Fibroblast of skin of right quadriceps (primary cell): ENCODE measurements at regions not wholly inside any gene's neighbourhood (a gene's known extent, or its start where the extent isn't known, plus 50 kb on each side); places are given as distances from the start of the nearest gene placed in this dataset.
"Not testable (repeated sequence)": the region's sequence is repeated elsewhere in the genome, so short reads cannot be mapped to it uniquely, and the experiment has no call there.

Experiments
- DNase-seq: peaks from one replicate; pipeline ENCODE4 v3.0.0-alpha.2; 2013

GRCh38 chr12:30201301-30202160, 417.8 kb upstream of the TMTC1 start:
- no peak for DNase-seq

DNA sequence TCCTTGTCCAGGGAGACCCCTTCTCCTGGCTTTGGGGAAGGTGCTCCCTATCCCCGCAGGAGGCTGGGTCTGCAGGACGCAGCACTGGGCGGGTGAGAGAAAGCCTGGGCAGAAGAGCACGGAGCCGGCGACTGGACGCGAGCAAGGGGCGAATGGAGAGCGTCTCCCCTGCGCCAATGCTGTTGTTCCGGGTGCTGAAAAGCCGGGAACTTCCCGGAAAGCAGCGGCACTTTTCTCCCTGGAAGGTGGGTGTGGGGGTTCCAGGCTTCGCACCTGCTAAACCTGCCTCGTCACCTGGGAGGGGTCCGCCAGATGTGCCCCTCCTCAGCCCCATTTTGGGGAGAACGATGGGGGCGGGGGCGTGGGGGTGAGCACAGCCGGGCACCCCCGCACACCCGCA, 417.1 kb upstream of the TMTC1 start:
- no peak for DNase-seq

GRCh38 chr12:30197392-30198057, 413.8 kb upstream of the TMTC1 start:
- peak; percentile 33 for DNase-seq

DNA sequence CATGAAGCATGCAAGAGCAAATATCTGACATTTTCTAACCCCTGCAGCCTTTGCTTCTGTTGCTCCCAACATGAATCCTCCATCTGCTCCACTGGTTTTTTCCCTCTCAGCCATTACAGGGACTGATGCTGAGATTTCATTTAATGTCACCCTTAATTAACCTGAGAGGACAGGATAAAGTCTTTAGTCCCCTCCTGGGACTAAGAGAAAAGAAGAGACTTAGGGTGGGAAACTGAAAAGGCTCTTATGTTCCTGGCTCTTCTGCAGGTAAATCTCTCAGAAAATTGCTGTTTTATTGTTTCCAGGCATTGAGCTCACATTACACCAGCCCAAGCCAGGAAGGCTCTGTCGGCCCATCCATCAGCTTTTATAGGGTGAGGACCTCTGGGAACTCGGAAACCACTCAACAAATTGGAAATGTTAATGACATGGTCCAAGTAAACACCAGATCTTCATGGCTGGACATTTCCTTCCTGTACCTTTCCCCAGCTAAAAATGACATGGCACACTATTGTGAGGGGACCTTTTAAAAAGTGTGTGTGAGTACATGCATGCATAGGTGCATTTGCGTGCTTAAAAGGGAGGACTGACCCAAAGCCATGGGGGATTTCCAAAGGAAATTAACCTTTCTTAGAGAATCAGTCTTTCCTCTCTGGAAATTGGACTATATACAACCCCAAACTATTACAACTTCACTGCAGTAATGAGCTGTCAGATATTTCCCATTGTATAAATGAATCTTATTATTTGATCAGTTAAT, 408.1 kb upstream of the TMTC1 start:
- DNase-seq, result no peak

DNA sequence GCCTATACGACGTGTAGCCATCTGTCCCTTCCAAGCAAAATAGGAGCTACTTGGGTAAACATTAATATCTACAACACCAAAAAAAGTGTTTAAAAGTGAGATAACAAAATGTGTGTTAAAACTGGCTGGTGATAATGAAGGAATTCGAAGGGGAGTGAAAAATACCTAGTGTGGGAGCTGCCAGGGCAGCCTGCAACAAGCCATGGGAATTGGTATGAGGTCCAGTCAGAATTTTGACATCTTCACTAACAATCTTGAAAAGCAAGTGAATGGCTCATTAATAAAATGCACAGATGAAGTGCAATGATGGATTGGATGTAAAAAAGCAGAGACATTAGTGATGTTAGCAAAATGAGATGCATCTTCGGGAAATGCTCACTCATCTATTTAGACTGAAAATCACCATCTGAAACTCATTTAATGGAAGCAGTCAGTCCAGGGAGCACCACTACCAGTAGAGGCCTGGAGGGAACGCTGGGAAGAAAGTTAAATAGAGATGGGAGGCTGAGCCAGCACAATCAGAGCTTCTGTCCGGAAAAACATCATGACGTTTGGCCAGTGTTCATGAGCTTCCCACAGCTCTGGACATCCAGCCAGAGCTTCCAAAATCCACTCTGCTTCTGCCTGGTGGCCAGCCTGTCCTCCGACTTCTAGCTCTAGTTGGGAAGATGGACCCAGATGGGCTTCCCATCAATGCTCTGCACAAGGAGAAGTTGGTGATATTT, 405.0 kb upstream of the TMTC1 start:
- DNase-seq, result no peak

- no peak for DNase-seq
These were observed 403.7 kb upstream of the TMTC1 start for GRCh38 chr12:30187426-30187825.

- DNase-seq, result no peak
These were observed 397.6 kb upstream of the TMTC1 start for GRCh38 chr12:30181334-30181733.

GRCh38 chr12:30180602-30181001, 396.9 kb upstream of the TMTC1 start:
- no peak for DNase-seq

DNA sequence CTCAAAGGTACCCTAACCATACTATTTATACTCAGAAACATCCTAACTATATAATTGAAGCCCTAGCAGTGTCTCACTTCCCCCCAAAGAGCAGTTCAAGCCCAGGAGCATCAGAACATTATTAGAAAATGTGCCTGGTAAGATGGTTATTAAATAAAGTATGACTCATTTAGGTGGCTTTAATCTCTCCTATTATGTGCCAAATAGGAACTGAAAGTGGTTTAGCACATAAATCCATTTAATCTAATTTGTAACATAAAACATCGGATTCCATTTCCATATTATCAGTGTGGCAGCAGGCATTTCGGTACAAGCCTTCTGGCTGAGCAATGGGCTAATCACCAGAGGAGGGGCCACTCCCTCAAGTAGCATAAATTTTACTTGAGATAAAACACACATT, 395.2 kb upstream of the TMTC1 start:
- no peak for DNase-seq

DNA sequence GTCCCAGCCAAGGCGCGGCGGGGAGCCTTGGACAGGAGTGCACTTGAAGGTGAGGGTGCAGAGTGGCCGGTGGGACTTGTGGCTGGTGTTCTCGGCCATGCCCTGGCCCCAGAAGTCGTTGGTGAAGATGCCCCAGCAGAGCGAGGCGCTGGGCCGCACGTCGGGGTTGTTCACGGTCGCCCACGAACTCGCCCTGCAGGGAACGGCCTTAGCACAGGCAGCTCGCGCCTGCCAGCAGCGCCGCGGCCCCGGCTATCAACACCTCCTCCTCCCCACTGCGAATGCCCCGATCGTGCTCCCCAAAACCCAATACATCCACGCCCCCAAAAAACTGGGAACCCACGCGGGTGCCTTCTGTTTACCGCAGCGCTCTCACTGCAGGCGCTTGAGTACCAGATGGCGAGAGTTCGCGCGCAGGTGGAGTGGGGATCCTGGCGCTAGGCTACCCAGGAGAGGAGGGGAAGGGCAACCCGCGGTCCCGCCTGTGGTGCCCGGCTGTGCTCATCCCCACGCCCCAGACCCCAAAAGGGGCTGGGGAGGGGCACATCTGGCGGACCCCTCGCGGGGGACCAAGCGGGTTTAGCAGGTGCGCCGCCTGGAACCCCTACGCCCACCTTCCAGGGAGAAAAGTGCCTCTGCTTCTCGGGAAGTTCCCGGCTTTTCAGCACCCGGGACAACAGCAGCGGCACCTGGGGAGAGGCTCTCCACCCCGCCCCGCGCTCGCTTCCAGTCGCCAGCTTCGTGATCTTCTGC, 386.3 kb upstream of the TMTC1 start:
- DNase-seq, result no peak

GRCh38 chr12:30166006-30166795, 382.5 kb upstream of the TMTC1 start:
- peak; percentile 79 for DNase-seq

DNA sequence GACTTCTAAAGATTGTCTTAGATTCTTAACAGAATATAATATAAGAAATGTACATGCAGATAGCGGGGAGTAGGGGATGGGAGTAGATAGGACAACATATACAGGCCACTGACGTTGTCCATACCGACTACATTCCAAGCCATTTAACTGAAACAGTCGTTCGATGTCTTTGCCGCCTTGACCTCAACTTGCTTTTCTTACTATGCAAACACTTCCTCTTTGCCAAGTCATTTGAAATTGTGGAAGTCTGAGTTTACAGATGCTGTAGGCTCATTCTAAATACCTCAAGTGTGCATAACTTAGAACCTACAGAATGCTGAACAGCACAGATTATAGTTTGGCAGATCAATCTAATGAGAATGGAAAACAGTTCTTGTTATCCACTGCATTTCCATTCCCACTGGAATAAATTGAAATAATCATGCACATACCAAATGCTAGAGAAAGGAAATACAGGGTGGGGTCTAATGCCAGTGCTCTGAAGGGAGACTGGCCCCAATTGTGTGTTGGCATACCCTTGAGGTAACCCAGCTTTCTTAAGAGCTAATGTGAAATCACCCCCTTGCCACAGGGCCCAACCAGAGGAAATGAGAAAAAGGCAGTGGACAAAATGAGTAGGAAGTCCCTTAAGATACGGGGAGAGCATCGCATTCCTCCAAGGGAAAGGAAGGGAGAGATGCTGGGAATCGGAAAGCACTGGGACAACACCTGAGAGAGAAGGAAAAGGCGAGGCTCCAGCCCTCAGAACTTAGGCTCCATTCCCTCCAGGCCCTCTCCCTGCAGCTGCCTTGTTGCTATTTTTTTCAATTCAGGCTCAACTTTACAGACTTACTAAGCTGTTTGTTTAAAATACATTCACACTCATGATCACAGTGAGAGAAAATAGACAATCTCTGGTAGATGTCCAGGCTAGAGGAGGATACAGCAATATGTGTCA, 380.9 kb upstream of the TMTC1 start:
- no peak for DNase-seq

- not testable (repeated sequence) for DNase-seq
These were observed 373.1 kb upstream of the TMTC1 start for GRCh38 chr12:30156833-30157232.

DNA sequence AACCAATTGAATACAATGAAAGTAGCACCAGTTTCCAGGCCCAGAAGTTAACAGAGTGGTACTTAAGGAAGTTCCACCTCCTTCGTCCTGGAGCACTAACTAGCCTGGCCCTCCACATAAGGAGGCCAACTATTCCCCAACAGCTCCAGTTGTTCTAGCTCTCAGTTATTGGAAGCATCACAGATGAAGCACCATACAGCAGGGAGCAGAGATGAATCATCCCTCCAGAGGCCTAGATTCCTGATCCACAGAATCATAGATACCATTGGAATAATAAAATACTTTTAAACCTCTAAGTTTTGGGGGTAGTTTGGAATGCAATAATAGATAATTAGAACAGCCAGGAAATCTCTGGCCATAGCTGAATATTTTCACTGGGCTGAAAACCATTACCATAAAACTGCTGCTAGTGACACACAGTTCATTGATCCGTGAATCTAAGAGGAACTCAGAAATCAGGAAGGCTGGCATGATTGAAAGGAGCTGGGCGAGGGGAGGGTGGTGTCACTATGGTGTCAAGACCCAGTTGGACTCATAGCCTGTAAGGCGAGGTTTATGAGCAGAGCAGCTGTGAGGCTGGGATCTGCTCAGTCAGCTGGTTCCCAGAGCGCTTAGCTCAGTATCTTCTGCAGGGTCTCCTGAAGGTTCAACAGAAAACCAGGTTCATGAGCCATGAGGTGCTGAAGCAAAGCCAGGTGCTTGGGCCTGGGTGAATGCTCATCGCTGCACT, 371.4 kb upstream of the TMTC1 start:
- DNase-seq, result peak; percentile 90

DNA sequence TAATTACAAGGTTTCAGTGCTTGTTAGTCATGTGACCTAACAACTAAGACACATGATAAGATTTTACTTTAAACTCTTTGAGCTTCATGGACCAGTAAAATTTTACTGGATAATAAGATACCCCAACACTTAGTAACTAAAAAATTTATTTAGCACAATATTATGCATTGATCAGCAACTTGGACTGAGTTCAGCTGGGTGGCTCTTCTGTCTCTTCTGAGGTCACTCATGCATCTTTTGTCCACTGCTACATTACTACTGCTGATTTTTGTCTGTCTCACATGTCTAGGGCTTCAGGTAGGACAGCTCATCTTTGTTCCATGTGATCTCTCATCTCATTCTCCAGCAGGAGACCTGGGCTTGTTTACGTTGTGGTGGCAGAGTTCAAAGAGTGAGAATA, 370.2 kb upstream of the TMTC1 start:
- DNase-seq, result no peak

DNA sequence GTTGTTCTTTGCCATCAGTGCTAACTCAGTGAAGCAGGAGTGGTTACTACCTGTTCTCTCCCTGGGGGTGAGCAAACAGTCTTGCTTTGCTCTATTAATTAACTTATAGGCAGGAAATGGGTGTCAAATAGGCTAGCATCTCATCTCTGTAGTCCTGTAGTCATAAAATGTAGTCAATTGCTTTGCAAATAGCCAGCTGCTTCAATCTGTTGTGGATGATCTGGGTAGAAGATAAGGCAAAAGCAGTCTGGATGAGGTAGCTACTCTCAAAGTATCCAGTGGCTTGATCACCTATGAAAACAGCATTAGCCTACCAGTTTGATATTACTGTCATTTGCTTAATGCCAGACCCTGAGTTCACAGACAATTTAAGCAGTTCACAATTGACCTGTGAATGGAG, 369.0 kb upstream of the TMTC1 start:
- no peak for DNase-seq

DNA sequence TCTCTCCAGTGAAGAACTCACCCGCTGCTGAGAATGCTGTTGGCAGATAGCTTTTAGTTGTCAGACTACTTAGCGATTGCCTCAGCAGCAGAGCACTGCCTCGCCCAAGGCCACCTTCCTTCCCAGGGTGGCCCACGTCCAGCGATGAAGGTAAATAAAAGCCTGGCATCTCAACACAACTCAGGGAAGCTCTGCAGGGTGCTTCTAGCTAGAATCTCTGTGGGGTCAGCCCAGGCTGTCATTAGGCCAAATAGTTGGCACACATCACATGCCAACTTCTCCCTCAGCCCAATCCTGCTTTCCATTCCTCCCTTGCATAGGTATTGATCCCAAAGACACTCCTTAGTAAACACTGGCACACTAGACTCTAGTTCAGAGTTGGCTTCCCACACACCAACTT, 368.1 kb upstream of the TMTC1 start:
- DNase-seq, result no peak

GRCh38 chr12:30146561-30146960, 362.8 kb upstream of the TMTC1 start:
- no peak for DNase-seq

GRCh38 chr12:30145684-30146032, 361.9 kb upstream of the TMTC1 start:
- DNase-seq, result peak; percentile 57
